ENCODE measurements at regions not wholly inside any gene's neighbourhood (a gene's known extent, or its start where the extent isn't known, plus 50 kb on each side); places are given as distances from the start of the nearest gene placed in this dataset.

DNA sequence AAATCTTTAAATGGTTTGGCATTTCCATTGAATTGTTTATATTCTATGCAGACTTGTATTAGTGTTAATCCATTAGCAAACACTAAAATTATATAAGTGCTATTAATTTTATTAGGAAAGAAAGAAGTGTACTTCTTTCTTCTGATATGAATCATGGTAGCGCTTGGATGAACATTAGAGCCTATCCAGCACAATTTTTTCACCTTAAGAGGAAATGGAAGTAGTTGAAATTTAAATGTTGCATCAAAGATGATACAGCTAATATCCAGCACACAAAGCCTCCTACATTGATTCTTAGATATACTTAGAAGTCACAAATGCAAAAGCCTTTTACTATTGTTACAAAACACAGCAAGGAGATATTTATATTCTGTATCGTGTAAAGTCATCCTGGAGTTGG lies 174.5 kb downstream of the AHR start:
- CTCF ChIA-PET, result no interaction called here
- H3K36me3 ChIP-seq (ENCODE audit: insufficient read depth, low read length, poor library complexity, severe bottlenecking), result no peaks in the 10 kb centered on the region
- BruUV-seq (replicated peaks), result no TSS peak
- no peaks in the 10 kb centered on the region for H3K27me3 ChIP-seq (replicated peaks; ENCODE audit: insufficient read depth, low read depth, low read length, poor library complexity)
- intact Hi-C loops (cut with micrococcal nuclease; ENCODE audit: unreplicated experiment), result no loop called here
- H3K4me1 ChIP-seq (ENCODE audit: insufficient read depth, low read length, poor library complexity, severe bottlenecking), result no peaks in the 10 kb centered on the region
- no peak overlapping the region for H3K4me3 ChIP-seq (ENCODE audit: low read depth, low read length, poor library complexity, severe bottlenecking)
- H3K9me3 ChIP-seq (ENCODE audit: low read depth, low read length, poor library complexity, severe bottlenecking), result no peaks in the 10 kb centered on the region
- H3K27ac ChIP-seq (ENCODE audit: low read depth, low read length, poor library complexity, severe bottlenecking), result no peak overlapping the region
- POLR2A ChIA-PET (ENCODE audit: low non-redundant PET), result no interaction called here
- no peak for DNase-seq (ENCODE audit: low spot score)
- TF ChIP-seq, protein P1, sequence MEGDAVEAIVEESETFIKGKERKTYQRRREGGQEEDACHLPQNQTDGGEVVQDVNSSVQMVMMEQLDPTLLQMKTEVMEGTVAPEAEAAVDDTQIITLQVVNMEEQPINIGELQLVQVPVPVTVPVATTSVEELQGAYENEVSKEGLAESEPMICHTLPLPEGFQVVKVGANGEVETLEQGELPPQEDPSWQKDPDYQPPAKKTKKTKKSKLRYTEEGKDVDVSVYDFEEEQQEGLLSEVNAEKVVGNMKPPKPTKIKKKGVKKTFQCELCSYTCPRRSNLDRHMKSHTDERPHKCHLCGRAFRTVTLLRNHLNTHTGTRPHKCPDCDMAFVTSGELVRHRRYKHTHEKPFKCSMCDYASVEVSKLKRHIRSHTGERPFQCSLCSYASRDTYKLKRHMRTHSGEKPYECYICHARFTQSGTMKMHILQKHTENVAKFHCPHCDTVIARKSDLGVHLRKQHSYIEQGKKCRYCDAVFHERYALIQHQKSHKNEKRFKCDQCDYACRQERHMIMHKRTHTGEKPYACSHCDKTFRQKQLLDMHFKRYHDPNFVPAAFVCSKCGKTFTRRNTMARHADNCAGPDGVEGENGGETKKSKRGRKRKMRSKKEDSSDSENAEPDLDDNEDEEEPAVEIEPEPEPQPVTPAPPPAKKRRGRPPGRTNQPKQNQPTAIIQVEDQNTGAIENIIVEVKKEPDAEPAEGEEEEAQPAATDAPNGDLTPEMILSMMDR (conservative IDR thresholded peaks at IDR 0.05; ENCODE audit: low read depth, low read length), result no peak
- no peak for TF ChIP-seq EZH2 (IDR thresholded peaks at IDR 0.05; ENCODE audit: borderline replicate concordance, low read depth, low read length, poor library complexity, severe bottlenecking)

DNA sequence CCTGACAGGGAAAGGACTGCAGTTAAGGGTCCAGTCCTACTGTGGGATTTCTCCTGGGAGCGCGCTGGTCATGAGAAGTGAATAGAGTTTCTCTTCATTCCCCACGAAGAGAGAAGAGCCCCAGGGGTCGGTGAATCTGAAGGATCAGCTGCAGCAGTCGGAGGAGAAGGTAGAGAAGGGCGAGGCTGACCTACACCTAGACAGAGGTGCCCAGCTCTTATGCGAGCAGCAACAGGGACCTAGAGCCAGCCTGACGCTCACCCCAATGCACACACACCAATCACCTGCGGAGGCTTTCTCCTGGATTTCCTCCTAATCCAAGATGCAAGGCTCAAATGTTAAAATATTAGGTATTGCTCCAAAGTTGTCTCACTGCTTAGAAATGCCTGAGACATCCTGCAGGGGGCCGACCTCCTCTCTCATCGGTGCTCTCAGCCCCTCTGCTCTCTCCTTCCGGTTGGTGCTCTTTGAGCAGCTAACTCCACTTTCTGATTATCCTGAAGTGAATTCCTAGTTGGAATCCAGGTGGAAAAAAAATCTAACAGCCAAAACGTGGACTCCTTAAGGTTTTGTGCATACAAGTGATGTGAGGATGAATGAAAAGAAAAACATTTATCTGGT lies 176.4 kb downstream of the AHR start:
- no peaks in the 10 kb centered on the region for H3K4me1 ChIP-seq (ENCODE audit: insufficient read depth, low read length, poor library complexity, severe bottlenecking)
- H3K9me3 ChIP-seq (ENCODE audit: low read depth, low read length, poor library complexity, severe bottlenecking), result no peaks in the 10 kb centered on the region
- DNase-seq (ENCODE audit: low spot score), result peak; percentile 33
- ChIA-PET POLR2A (ENCODE audit: low non-redundant PET) (no interaction called here), CTCF (no interaction called here)
- H3K27me3 ChIP-seq (replicated peaks; ENCODE audit: insufficient read depth, low read depth, low read length, poor library complexity), result no peaks in the 10 kb centered on the region
- TF ChIP-seq, protein P1 (conservative IDR thresholded peaks at IDR 0.05; ENCODE audit: low read depth, low read length), result peak; percentile 47
- TF ChIP-seq EZH2 (IDR thresholded peaks at IDR 0.05; ENCODE audit: borderline replicate concordance, low read depth, low read length, poor library complexity, severe bottlenecking), result no peak
- H3K36me3 ChIP-seq (ENCODE audit: insufficient read depth, low read length, poor library complexity, severe bottlenecking), result no peaks in the 10 kb centered on the region
- no peak overlapping the region for H3K27ac ChIP-seq (ENCODE audit: low read depth, low read length, poor library complexity, severe bottlenecking)
- no TSS peak for BruUV-seq (replicated peaks)
- no peak overlapping the region for H3K4me3 ChIP-seq (ENCODE audit: low read depth, low read length, poor library complexity, severe bottlenecking)
- intact Hi-C loops (cut with micrococcal nuclease; ENCODE audit: unreplicated experiment), result no loop called here

DNA sequence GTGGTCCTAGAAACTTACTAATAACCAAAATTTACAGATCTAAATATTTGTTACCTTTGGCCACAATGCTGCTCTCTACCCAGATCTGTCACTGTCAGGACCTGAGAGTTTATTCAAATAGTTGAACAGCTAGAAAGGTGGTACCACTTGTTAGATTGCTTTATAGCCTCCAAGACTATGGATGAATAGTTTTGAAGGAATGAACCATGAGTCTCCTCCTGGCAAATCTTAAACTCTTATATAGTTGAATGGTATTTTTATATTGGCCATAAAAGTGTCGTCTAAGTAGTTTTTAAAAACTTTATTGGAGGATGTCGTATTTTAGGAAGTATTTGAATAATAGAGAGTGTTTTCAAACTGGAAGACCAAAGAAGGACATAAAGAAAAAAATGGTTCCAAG lies 178.7 kb downstream of the AHR start:
- no peak for DNase-seq (ENCODE audit: low spot score)
- Histone ChIP-seq H3K4me3 (ENCODE audit: low read depth, low read length, poor library complexity, severe bottlenecking) (no peak overlapping the region), H3K27me3 (replicated peaks; ENCODE audit: insufficient read depth, low read depth, low read length, poor library complexity) (no peaks in the 10 kb centered on the region), H3K9me3 (ENCODE audit: low read depth, low read length, poor library complexity, severe bottlenecking) (no peaks in the 10 kb centered on the region), H3K27ac (ENCODE audit: low read depth, low read length, poor library complexity, severe bottlenecking) (no peak overlapping the region), H3K4me1 (ENCODE audit: insufficient read depth, low read length, poor library complexity, severe bottlenecking) (no peaks in the 10 kb centered on the region), H3K36me3 (ENCODE audit: insufficient read depth, low read length, poor library complexity, severe bottlenecking) (no peaks in the 10 kb centered on the region)
- CTCF ChIA-PET, result no interaction called here
- BruUV-seq (replicated peaks), result no TSS peak
- POLR2A ChIA-PET (ENCODE audit: low non-redundant PET), result no interaction called here
- intact Hi-C loops (cut with micrococcal nuclease; ENCODE audit: unreplicated experiment), result no loop called here
- TF ChIP-seq, protein P1 (conservative IDR thresholded peaks at IDR 0.05; ENCODE audit: low read depth, low read length), result no peak
- no peak for TF ChIP-seq EZH2 (IDR thresholded peaks at IDR 0.05; ENCODE audit: borderline replicate concordance, low read depth, low read length, poor library complexity, severe bottlenecking)
